Smooth muscle cell (in vitro differentiated cells): ENCODE measurements at regions not wholly inside any gene's neighbourhood (a gene's known extent, or its start where the extent isn't known, plus 50 kb on each side); places are given as distances from the start of the nearest gene placed in this dataset.
A peak's percentile ranks its signal among the peaks of the same experiment; 100 is the strongest.

Experiments used
- DNase-seq: peaks from one replicate; lab custom pipeline; 2025; ENCODE audit not compliant: unreplicated experiment; lab: John Stamatoyannopoulos, UW
- H2AFZ ChIP-seq: fragments of 200-600 bp; sonication (generic); 2 replicates; pipeline ENCODE4 v1.6.0; 2016; ENCODE audit warnings: antibody characterized with exemption, low read depth, mild to moderate bottlenecking
- H3F3A ChIP-seq: fragments of 200-600 bp; sonication (generic); 2 replicates; pipeline ENCODE4 v1.6.0; 2017; ENCODE audit warnings: antibody characterized with exemption, low read depth
- H3K27ac ChIP-seq: fragments of 200-600 bp; sonication (generic); 2 replicates; pipeline ENCODE4 v1.5.1; 2016; ENCODE audit warnings: low read depth, mild to moderate bottlenecking
- H3K27me3 ChIP-seq: fragments of 200-600 bp; sonication (generic); 2 replicates; pipeline ENCODE4 v1.6.1; 2016; ENCODE audit warnings: low read depth, mild to moderate bottlenecking
- H3K36me3 ChIP-seq: fragments of 200-600 bp; sonication (generic); 2 replicates; pipeline ENCODE4 v1.5.1; 2016; ENCODE audit warnings: low read depth
- H3K4me1 ChIP-seq: fragments of 200-600 bp; sonication (generic); 2 replicates; pipeline ENCODE4 v1.5.1; 2016; ENCODE audit warnings: low read depth
- H3K4me2 ChIP-seq: fragments of 200-600 bp; sonication (generic); 2 replicates; pipeline ENCODE4 v1.6.0; 2016; ENCODE audit warnings: mild to moderate bottlenecking
- H3K4me3 ChIP-seq: fragments of 200-600 bp; sonication (generic); 2 replicates; pipeline ENCODE4 v1.5.1; 2016; ENCODE audit warnings: mild to moderate bottlenecking
- H3K79me2 ChIP-seq: fragments of 200-600 bp; sonication (generic); 2 replicates; pipeline ENCODE4 v1.6.0; 2016; ENCODE audit warnings: low read depth, mild to moderate bottlenecking
- H3K9ac ChIP-seq: fragments of 200-600 bp; sonication (generic); 2 replicates; pipeline ENCODE4 v1.6.0; 2016; ENCODE audit warnings: low read depth
- H3K9me3 ChIP-seq: fragments of 200-600 bp; sonication (generic); replicated peaks from 2 replicates; pipeline ENCODE4 v1.5.1; 2016; ENCODE audit warnings: low read depth
- H4K20me1 ChIP-seq: fragments of 200-600 bp; sonication (generic); 2 replicates; pipeline ENCODE4 v1.6.0; 2016; ENCODE audit warnings: low read depth
- CTCF ChIP-seq: fragments of 200-600 bp; sonication (generic); IDR thresholded peaks from 2 replicates; pipeline ENCODE4 v1.5.1; 2017; ENCODE audit warnings: borderline replicate concordance, mild to moderate bottlenecking, antibody characterized with exemption; ENCODE audit not compliant: insufficient read depth, poor library complexity, severe bottlenecking
- WGBS: methylation state at CpG from one replicate; pipeline ENCODE4 v1.1.7; 2016; ENCODE audit warnings: low lambda C conversion rate; 5-methylcytosine and 5-hydroxymethylcytosine counted together

GRCh38 chr7:114832906-114833595 is 88.8 kb upstream of the MDFIC start:
- no peak overlapping the region for H3K27ac ChIP-seq
- H3F3A ChIP-seq, result no peaks in the 10 kb centered on the region
- H3K4me1 ChIP-seq, result no peaks in the 10 kb centered on the region
- H2AFZ ChIP-seq, result no peak overlapping the region
- no peak overlapping the region for H3K4me3 ChIP-seq
- no peak for DNase-seq
- WGBS, result 89% methylated on average over 4 of the region's 4 CpGs
- H3K79me2 ChIP-seq, result no peaks in the 10 kb centered on the region
- TF ChIP-seq CTCF, result no peak
- no peaks in the 10 kb centered on the region for H3K9me3 ChIP-seq
- no peaks in the 10 kb centered on the region for H3K27me3 ChIP-seq
- H4K20me1 ChIP-seq, result no peaks in the 10 kb centered on the region
- no peaks in the 10 kb centered on the region for H3K36me3 ChIP-seq
- no peak overlapping the region for H3K4me2 ChIP-seq
- H3K9ac ChIP-seq, result no peak overlapping the region

GRCh38 chr7:114835303-114835702 is 86.6 kb upstream of the MDFIC start:
- Histone ChIP-seq H3K4me3 (no peak overlapping the region), H3K9ac (no peak overlapping the region), H3K79me2 (no peaks in the 10 kb centered on the region), H3K4me2 (no peak overlapping the region), H4K20me1 (no peaks in the 10 kb centered on the region), H3K9me3 (no peaks in the 10 kb centered on the region), H3F3A (no peaks in the 10 kb centered on the region), H3K36me3 (no peaks in the 10 kb centered on the region), H3K4me1 (no peaks in the 10 kb centered on the region), H3K27ac (no peak overlapping the region), H2AFZ (no peak overlapping the region), H3K27me3 (no peaks in the 10 kb centered on the region)
- 91% methylated on average over 1 of the region's 1 CpG for WGBS
- DNase-seq, result no peak
- TF ChIP-seq CTCF, result no peak

GRCh38 chr7:114835861-114836260 is 86.0 kb upstream of the MDFIC start:
- H3K9ac ChIP-seq, result no peak overlapping the region
- TF ChIP-seq CTCF, result no peak
- H3K4me1 ChIP-seq, result no peaks in the 10 kb centered on the region
- no peaks in the 10 kb centered on the region for H3K9me3 ChIP-seq
- DNase-seq, result no peak
- no peak overlapping the region for H3K27ac ChIP-seq
- 41% methylated on average over 1 of the region's 1 CpG for WGBS
- H3K4me3 ChIP-seq, result no peak overlapping the region
- no peaks in the 10 kb centered on the region for H3K36me3 ChIP-seq
- no peaks in the 10 kb centered on the region for H3F3A ChIP-seq
- no peaks in the 10 kb centered on the region for H3K27me3 ChIP-seq
- no peak overlapping the region for H3K4me2 ChIP-seq
- no peaks in the 10 kb centered on the region for H4K20me1 ChIP-seq
- H3K79me2 ChIP-seq, result no peaks in the 10 kb centered on the region
- H2AFZ ChIP-seq, result no peak overlapping the region

- H3K4me1 ChIP-seq, result no peaks in the 10 kb centered on the region
- no peak for DNase-seq
- no peak overlapping the region for H3K4me3 ChIP-seq
- H3K9ac ChIP-seq, result no peak overlapping the region
- no peaks in the 10 kb centered on the region for H3K79me2 ChIP-seq
- H3K9me3 ChIP-seq, result no peaks in the 10 kb centered on the region
- H3K27me3 ChIP-seq, result no peaks in the 10 kb centered on the region
- no peaks in the 10 kb centered on the region for H3K36me3 ChIP-seq
- H2AFZ ChIP-seq, result no peak overlapping the region
- no peaks in the 10 kb centered on the region for H4K20me1 ChIP-seq
- H3K4me2 ChIP-seq, result peak overlapping the region; percentile 45
- H3K27ac ChIP-seq, result no peak overlapping the region
- no peak for TF ChIP-seq CTCF
- WGBS, result 27% methylated on average over 5 of the region's 5 CpGs
- H3F3A ChIP-seq, result no peaks in the 10 kb centered on the region
Measured at GRCh38 chr7:114842551-114843065, 79.3 kb upstream of the MDFIC start.
